Fibroblast of lung (primary cell): ENCODE measurements at regions not wholly inside any gene's neighbourhood (a gene's known extent, or its start where the extent isn't known, plus 50 kb on each side); places are given as distances from the start of the nearest gene placed in this dataset.

Source experiments
- DNase-seq, 2 donors: peaks; one replicate each; pipeline versions ENCODE4 v3.0.0 to v3.0.0-alpha.2; 2010; ENCODE audit warnings: low read depth in 2 of 2
- H2AFZ ChIP-seq: 2 replicates; pipeline ENCODE4 v1.5.1; 2012; ENCODE audit warnings: low read length, control low read depth, inconsistent platforms
- H3K27ac ChIP-seq: 2 replicates; pipeline ENCODE4 v1.5.1; 2011; ENCODE audit warnings: low read length, control low read depth; ENCODE audit not compliant: insufficient read depth
- H3K27me3 ChIP-seq: 2 replicates; pipeline ENCODE4 v1.5.1; 2011; ENCODE audit warnings: mild to moderate bottlenecking, low read length; ENCODE audit not compliant: control insufficient read depth, insufficient read depth
- H3K36me3 ChIP-seq: 2 replicates; pipeline ENCODE4 v1.5.1; 2011; ENCODE audit warnings: low read length; ENCODE audit not compliant: control insufficient read depth, insufficient read depth
- H3K4me1 ChIP-seq: 2 replicates; pipeline ENCODE4 v1.5.1; 2011; ENCODE audit warnings: low read length; ENCODE audit not compliant: control insufficient read depth, insufficient read depth; ENCODE audit errors: extremely low read depth
- H3K4me2 ChIP-seq: 2 replicates; pipeline ENCODE4 v1.5.1; 2011; ENCODE audit warnings: low read length, control low read depth; ENCODE audit not compliant: insufficient read depth; ENCODE audit errors: extremely low read depth
- H3K4me3 ChIP-seq, 4 experiments: fragments of 200-600 bp in 1 of 4; sonication (generic) in 1 of 4; replicated peaks in 1 of 4; 2 replicates each; pipeline ENCODE4 v1.5.1; 2011 to 2016; ENCODE audit warnings: low read length in 4 of 4, low read depth in 3 of 4, mild to moderate bottlenecking in 3 of 4, control low read depth in 2 of 4, inconsistent platforms in 1 of 4, mixed read lengths in 1 of 4; ENCODE audit not compliant: insufficient read depth in 1 of 4; ENCODE audit errors: control extremely low read depth in 1 of 4
- H3K79me2 ChIP-seq: 2 replicates; pipeline ENCODE4 v1.5.1; 2012; ENCODE audit warnings: mild to moderate bottlenecking, low read length, inconsistent platforms; ENCODE audit not compliant: control insufficient read depth, insufficient read depth
- H3K9ac ChIP-seq: 2 replicates; pipeline ENCODE4 v1.5.1; 2011; ENCODE audit warnings: mild to moderate bottlenecking, low read length, control low read depth; ENCODE audit not compliant: insufficient read depth
- H3K9me3 ChIP-seq: 2 replicates; pipeline ENCODE4 v1.5.1; 2012; ENCODE audit warnings: low read depth, low read length; ENCODE audit not compliant: control insufficient read depth, insufficient read depth
- H4K20me1 ChIP-seq: 2 replicates; pipeline ENCODE4 v1.5.1; 2011; ENCODE audit warnings: low read length; ENCODE audit not compliant: control insufficient read depth, insufficient read depth; ENCODE audit errors: extremely low read depth
- CTCF ChIP-seq, 2 donors: IDR thresholded peaks in 1 of 2; conservative IDR thresholded peaks in 1 of 2; 1 replicate in 1 of 2; 2 replicates in 1 of 2; pipeline ENCODE4 v1.5.1; 2011 to 2012; ENCODE audit warnings: low read length in 2 of 2, control low read depth in 1 of 2, inconsistent platforms in 1 of 2, low read depth in 1 of 2, mild to moderate bottlenecking in 1 of 2
- EZH2 ChIP-seq: IDR thresholded peaks from 2 replicates; pipeline ENCODE4 v1.5.1; 2012; ENCODE audit warnings: low read length, control low read depth, mild to moderate bottlenecking; ENCODE audit errors: missing control alignments

- no peak overlapping the region for H3K4me3 ChIP-seq
- H3K27ac ChIP-seq, result no peak overlapping the region
- H3K9ac ChIP-seq, result no peak overlapping the region
- H3K79me2 ChIP-seq, result no peaks in the 10 kb centered on the region
- no peaks in the 10 kb centered on the region for H3K36me3 ChIP-seq
- DNase-seq, result peak in 1 of 2 donors; percentile 71
- H4K20me1 ChIP-seq, result no peaks in the 10 kb centered on the region
- TF ChIP-seq EZH2, result no peak
- TF ChIP-seq CTCF (conservative IDR thresholded peaks at IDR 0.05 in 1 of 2, IDR thresholded peaks at IDR 0.05 in 1 of 2; ENCODE audit: low read depth in 1 of 2, low read length in 2 of 2), result no peak
- no peak overlapping the region for H2AFZ ChIP-seq
- no peak overlapping the region for H3K4me2 ChIP-seq
- H3K27me3 ChIP-seq, result no peaks in the 10 kb centered on the region
- H3K4me1 ChIP-seq, result no peaks in the 10 kb centered on the region
- no peaks in the 10 kb centered on the region for H3K9me3 ChIP-seq
Observed at GRCh38 chrX:20414066-20414465, 147.4 kb upstream of the RPS6KA3 start.

DNA sequence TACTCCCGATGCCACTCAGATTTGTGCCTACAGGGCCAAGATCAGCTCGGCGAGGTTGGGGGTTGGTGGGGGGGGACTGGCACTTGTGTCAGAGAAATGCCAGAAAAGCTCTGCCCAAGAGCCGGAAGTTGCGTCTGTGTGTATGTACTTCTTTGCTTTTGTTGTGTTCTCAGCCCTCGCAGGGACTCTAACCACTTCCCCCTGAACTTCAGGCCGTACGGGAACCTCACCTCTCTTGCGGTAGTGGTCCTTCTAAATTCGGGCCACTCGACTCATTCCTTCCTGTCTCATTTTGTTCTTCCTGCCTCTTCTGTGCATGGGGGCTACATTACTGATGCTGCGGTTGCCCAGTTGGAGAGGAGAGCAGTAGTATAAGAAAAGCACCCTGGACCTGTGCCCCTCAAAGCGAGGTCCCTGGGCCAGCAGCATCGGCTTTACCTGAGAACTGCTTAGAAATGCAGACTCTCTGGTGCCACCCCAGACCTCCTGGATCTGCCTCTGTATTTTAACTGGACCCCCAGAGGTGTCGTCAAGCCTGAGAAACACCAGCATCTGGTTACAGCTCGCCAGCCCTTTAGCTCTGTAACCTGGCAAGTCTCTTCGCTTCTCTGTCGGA, 146.3 kb upstream of the RPS6KA3 start:
- TF ChIP-seq CTCF (conservative IDR thresholded peaks at IDR 0.05 in 1 of 2, IDR thresholded peaks at IDR 0.05 in 1 of 2; ENCODE audit: low read depth in 1 of 2, low read length in 2 of 2) (no peak), EZH2 (no peak)
- Histone ChIP-seq H3K9me3 (no peaks in the 10 kb centered on the region), H3K4me3 (no peak overlapping the region), H3K9ac (no peak overlapping the region), H3K4me1 (no peaks in the 10 kb centered on the region), H3K79me2 (no peaks in the 10 kb centered on the region), H2AFZ (no peak overlapping the region), H4K20me1 (no peaks in the 10 kb centered on the region), H3K36me3 (no peaks in the 10 kb centered on the region), H3K27me3 (no peaks in the 10 kb centered on the region), H3K4me2 (no peak overlapping the region), H3K27ac (no peak overlapping the region)
- DNase-seq, result no peak

- Histone ChIP-seq H3K9ac (no peak overlapping the region), H3K4me1 (no peaks in the 10 kb centered on the region), H2AFZ (no peak overlapping the region), H3K27me3 (no peaks in the 10 kb centered on the region), H3K27ac (no peak overlapping the region), H3K4me3 (no peak overlapping the region), H3K79me2 (no peaks in the 10 kb centered on the region), H3K36me3 (no peaks in the 10 kb centered on the region), H3K9me3 (no peaks in the 10 kb centered on the region), H3K4me2 (no peak overlapping the region), H4K20me1 (no peaks in the 10 kb centered on the region)
- DNase-seq, result no peak
- no peak for TF ChIP-seq CTCF (conservative IDR thresholded peaks at IDR 0.05 in 1 of 2, IDR thresholded peaks at IDR 0.05 in 1 of 2; ENCODE audit: low read depth in 1 of 2, low read length in 2 of 2)
Observed at GRCh38 chrX:20410540-20410939, 143.8 kb upstream of the RPS6KA3 start.
